Activated CD4-positive, alpha-beta T cell treated with anti-CD3 and anti-CD28 coated beads, Interleukin-2, amount 10 ng/mL, durations not matched to agents 7 days and 5 days (primary cell): ENCODE measurements at regions not wholly inside any gene's neighbourhood (a gene's known extent, or its start where the extent isn't known, plus 50 kb on each side); places are given as distances from the start of the nearest gene placed in this dataset.

Experiments used
- CTCF ChIA-PET: fragments of 350-600 bp; sonication (Branson Sonifier 250); formaldehyde crosslinking; loops from one replicate; lab custom pipeline; 2021; ENCODE audit warnings: antibody characterized with exemption; lab: Charles Lee
- POLR2A ChIA-PET: fragments of 350-600 bp; sonication (Branson Sonifier 250); formaldehyde crosslinking; loops from one replicate; lab custom pipeline; 2021; ENCODE audit warnings: antibody characterized with exemption; lab: Charles Lee
- DNase-seq: peaks from one replicate; pipeline ENCODE4 v3.0.0-alpha.2; 2020
- H3K27ac Mint-ChIP-seq: one replicate; pipeline ENCODE4 v1.8.0; 2021; ENCODE audit warnings: mild to moderate bottlenecking, moderate library complexity, mixed read lengths
- H3K27me3 Mint-ChIP-seq: one replicate; pipeline ENCODE4 v1.8.0; 2021; ENCODE audit warnings: mixed read lengths
- H3K36me3 Mint-ChIP-seq: one replicate; pipeline ENCODE4 v1.8.0; 2021; ENCODE audit warnings: low read depth, mixed read lengths
- H3K4me1 Mint-ChIP-seq: one replicate; pipeline ENCODE4 v1.8.0; 2021; ENCODE audit warnings: mixed read lengths
- H3K4me3 Mint-ChIP-seq: one replicate; pipeline ENCODE4 v1.8.0; 2021; ENCODE audit warnings: mild to moderate bottlenecking, moderate library complexity, mixed read lengths
- H3K9me3 Mint-ChIP-seq: one replicate; pipeline ENCODE4 v1.8.0; 2021; ENCODE audit warnings: mixed read lengths

DNA sequence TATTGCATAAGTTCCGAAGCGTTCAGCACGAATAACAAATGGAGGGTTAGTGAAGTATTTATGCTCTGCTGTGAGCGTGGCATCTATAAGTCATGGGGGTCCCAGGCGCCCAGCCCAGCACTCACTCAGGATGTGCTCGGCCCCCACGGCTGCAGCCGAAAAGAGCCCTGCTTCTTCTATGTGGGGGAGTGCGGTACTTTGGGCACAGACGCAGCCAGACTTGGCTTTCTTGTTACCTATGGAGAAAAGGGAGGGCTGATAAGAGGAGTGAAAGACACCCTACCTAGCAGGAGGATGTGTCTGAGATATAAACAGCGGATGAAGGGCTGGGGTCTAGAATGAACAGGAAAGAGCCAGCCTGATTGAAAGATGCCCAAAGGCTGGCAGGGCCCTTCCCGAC lies 51.4 kb downstream of the MRPL36 start:
- no peaks in the 10 kb centered on the region for H3K36me3 Mint-ChIP-seq
- CTCF ChIA-PET: no interaction called here
- no peak overlapping the region for H3K27ac Mint-ChIP-seq
- H3K4me1 Mint-ChIP-seq: no peaks in the 10 kb centered on the region
- no peak for DNase-seq
- POLR2A ChIA-PET: no interaction called here
- H3K27me3 Mint-ChIP-seq: peaks cover 2% of the 10 kb centered on the region
- H3K4me3 Mint-ChIP-seq: no peak overlapping the region
- H3K9me3 Mint-ChIP-seq: no peaks in the 10 kb centered on the region

DNA sequence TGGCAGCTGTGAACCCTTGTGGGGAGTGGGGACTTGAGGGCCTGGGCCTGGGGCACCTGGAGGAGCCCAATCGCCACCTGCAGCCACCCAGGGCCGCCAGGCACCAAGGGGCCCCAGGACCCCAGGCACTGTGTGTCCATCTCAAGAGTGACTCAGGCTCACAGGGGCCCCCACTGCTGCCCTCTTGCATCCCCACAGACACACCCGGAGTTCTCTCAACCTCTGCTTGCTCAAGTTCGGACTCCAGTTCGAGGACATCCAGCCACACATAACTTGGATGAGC lies 51.9 kb downstream of the MRPL36 start:
- Mint-ChIP-seq H3K27me3 (peaks cover 4% of the 10 kb centered on the region), H3K9me3 (no peaks in the 10 kb centered on the region), H3K27ac (no peak overlapping the region), H3K4me1 (no peaks in the 10 kb centered on the region), H3K36me3 (no peaks in the 10 kb centered on the region), H3K4me3 (no peak overlapping the region)
- POLR2A ChIA-PET: no interaction called here
- CTCF ChIA-PET: no interaction called here
- no peak for DNase-seq

DNA sequence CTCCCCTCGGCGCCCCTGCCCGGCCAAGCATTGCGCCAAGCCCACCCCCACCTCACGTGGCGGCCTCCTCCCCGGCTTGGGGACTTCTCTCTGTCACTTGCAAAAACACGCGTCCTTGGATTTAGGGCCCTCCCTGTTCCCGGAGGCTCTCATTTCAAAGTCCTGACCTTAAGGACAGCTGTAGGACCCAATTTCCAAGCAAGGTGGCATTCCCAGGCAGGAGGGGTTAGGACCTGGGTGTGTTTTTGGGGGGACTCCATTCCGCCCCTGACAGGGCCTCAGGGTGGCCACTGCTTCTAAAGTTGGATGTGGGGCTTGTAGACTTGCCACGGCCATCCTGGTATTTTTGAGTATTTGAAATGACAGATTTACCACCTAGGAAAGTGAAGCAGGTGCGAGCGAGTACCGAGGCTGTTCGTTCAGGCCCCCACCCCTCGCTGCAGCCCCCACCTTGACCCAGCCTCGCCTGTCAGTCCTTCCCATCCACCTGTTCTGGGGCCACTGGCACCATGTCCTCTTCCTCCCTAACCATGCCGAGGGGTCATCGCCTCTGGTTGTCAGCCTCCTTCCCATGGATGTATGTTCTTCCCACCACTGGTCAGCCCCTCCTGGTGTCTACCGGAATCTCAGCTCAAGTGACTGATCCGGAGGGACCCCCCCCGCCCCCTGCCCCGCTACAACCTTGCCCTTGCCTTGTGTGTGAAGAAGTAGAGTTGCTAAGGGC lies 52.4 kb downstream of the MRPL36 start:
- CTCF ChIA-PET: no interaction called here
- no peak overlapping the region for H3K27ac Mint-ChIP-seq

DNA sequence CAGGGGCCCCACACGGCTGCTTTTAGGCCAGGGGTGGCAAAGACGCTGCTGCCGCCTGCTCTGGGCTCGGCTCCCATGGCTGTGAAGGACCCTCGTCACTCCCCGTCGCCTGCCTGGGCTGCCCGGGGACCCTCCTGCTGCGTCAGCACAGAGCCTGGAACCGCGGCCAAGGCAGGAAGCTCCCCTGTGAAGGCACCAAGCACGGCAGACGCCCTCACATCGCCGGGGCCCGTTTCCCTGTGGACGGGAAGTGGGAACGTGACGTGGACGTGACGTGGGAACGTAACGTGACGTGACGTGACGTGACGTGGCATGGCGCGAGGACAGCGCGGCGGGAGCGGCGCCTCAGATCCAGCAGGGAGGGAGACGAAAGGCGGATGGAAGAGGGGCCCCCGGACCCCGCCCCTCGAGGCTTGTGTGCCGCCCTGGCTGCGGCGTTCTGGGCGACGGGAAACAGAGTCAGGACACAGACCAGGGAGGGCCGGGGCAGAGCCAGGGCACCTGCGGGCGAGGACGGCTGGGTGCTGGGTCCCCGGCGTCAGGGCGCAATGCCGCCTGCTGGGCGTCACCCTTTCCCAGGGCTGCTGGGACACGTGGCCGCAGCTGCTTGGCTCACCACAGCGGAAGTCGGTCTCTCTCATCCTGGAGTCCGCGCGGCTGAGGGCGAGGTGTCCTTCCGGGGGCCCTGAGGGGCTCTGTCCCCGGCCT lies 53.1 kb downstream of the MRPL36 start:
- peaks cover 2% of the 10 kb centered on the region for H3K9me3 Mint-ChIP-seq
- CTCF ChIA-PET: no interaction called here

More for the DNA sequence above, 52.4 kb downstream of the MRPL36 start:
- Mint-ChIP-seq H3K36me3 (no peaks in the 10 kb centered on the region), H3K4me3 (no peak overlapping the region), H3K27me3 (peaks cover 8% of the 10 kb centered on the region), H3K4me1 (no peaks in the 10 kb centered on the region), H3K9me3 (no peaks in the 10 kb centered on the region)
- POLR2A ChIA-PET: no interaction called here
- no peak for DNase-seq

DNA sequence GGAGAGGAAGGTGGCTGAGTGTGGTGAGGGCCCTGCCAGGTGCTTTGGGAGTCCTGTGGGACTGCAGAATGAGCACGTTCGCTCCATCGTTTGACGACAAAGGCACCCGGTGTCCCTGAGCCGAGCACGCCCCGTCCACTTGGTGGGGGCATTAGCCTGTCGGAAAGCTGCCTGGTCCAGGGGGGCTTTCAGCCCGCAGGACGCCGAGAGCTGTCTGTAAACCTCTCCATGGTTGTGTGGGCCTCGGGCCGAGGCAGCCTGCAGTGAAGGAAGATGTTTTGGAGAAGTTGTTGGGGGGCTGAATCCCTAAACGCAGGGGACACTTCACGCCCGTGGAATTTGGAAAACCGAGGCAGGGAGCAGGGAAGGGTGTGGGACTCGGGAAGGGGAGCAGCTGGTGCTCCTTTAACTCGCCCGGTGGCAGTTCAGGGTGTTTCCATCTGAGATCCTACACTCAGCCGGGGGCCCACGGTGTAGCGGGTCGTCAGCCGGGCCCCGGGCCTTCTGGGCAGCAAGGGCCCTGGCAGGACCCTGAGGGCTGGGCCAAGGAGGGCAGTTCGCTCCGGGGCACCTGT lies 53.8 kb downstream of the MRPL36 start:
- ChIA-PET POLR2A (no interaction called here), CTCF (no interaction called here)
- Mint-ChIP-seq H3K27me3 (peaks cover 12% of the 10 kb centered on the region), H3K4me1 (no peaks in the 10 kb centered on the region), H3K27ac (no peak overlapping the region), H3K9me3 (peaks cover 3% of the 10 kb centered on the region), H3K36me3 (no peaks in the 10 kb centered on the region), H3K4me3 (no peak overlapping the region)
- DNase-seq: no peak

More for the DNA sequence above, 53.1 kb downstream of the MRPL36 start:
- Mint-ChIP-seq H3K36me3 (no peaks in the 10 kb centered on the region), H3K27me3 (peaks cover 11% of the 10 kb centered on the region), H3K4me3 (no peak overlapping the region), H3K27ac (no peak overlapping the region), H3K4me1 (no peaks in the 10 kb centered on the region)
- no peak for DNase-seq
- POLR2A ChIA-PET: no interaction called here

DNA sequence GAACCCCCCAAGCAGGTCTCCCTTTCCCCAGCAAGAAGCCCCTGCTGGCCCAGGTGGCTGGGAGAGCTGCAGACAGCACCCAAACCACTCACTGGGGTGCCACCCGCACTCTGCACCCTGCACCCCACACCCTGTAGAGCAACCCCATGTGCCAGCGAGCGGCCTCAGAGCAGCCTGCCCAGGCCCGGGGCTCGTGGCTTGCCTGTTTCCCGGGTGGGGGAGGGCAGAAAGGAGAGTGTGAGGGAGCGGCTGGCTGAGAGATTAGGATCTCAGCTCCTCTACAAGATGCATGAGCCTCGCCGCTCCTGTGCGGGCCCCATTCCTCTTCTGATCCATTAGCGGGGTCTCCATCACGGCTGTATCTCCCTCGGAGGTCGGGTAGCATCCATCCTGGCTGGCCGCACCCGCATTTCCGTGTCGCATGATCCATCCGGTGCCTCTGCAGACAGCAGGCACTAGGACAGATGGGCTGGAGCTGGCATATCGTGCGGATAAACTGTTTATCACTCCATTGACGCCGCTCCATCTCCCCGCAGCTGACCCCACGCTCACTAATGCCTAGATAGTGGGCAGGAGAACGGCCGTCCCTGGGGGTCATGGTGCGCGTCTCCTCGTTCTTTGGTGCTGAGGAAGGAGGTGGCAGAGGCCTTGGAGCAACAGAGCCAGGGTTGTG lies 54.4 kb downstream of the MRPL36 start:
- no peaks in the 10 kb centered on the region for H3K4me1 Mint-ChIP-seq
- H3K27ac Mint-ChIP-seq: no peak overlapping the region
- no peak for DNase-seq
- no peaks in the 10 kb centered on the region for H3K36me3 Mint-ChIP-seq
- peaks cover 17% of the 10 kb centered on the region for H3K27me3 Mint-ChIP-seq
- CTCF ChIA-PET: interaction anchor here (0.6 kb wide), 1 partner anchor 14 kb away, joined by 3 read pairs; no protein-coding TSS in a partner anchor
- H3K9me3 Mint-ChIP-seq: peaks cover 4% of the 10 kb centered on the region
- POLR2A ChIA-PET: no interaction called here
- H3K4me3 Mint-ChIP-seq: no peak overlapping the region

DNA sequence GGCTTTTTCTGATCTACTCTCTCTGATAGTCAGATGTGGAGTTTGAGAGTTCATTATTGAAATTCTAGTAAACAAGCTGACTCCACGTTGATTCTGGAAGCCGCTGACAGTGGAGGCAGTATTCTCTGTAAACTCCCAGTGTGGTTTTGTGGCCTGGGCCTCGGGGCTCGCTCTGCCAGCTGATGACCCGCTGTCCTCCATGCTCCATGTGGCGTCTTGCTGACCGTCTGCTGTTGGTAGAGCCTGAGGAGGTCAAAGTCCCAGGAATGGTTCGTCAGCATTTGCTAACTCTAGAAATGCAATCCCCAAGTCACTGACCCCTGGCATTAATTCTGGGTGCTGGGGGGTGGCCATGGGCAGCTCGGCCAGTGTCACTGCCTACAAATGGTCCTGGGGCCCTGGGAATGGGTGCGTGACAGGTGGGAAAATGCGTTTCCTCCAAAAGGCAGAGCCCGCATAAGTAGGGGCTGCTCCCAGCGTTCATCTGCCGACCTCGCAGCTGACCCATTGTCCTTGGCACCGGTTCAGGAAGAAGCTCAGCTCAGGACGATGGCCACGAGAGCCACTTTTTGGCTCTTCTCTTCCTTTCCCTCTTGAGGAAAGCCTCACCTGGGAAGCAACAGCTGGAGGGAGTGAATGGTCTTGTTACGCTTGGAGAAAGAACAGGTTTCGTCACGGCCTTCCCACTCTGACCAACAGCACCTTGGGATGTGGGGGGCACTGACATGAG lies 55.1 kb downstream of the MRPL36 start:
- DNase-seq: no peak
- Mint-ChIP-seq H3K36me3 (no peaks in the 10 kb centered on the region), H3K9me3 (peaks cover 4% of the 10 kb centered on the region), H3K27ac (no peak overlapping the region), H3K4me1 (no peaks in the 10 kb centered on the region), H3K4me3 (no peak overlapping the region), H3K27me3 (peaks cover 17% of the 10 kb centered on the region)
- POLR2A ChIA-PET: no interaction called here
- CTCF ChIA-PET: interaction anchor here (0.6 kb wide), 1 partner anchor 15 kb away, joined by 3 read pairs; no protein-coding TSS in a partner anchor

DNA sequence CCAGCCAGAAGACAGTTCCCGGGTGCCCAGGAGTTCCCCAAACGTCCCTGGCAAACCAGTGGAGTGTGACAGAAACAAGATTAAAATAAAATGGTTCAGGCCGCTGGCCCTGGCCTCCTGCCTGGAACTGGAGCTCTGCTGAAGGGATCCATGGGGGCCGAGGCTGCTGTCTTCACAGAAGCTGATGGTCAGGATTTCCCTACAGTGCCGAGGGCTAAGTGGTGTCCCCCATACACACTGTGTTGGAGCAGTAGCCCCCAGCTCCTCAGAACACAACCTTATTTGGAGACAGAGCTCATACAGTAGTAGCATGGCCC lies 55.9 kb downstream of the MRPL36 start:
- no peaks in the 10 kb centered on the region for H3K36me3 Mint-ChIP-seq
- no peak overlapping the region for H3K4me3 Mint-ChIP-seq
- ChIA-PET POLR2A (no interaction called here), CTCF (no interaction called here)
- no peaks in the 10 kb centered on the region for H3K4me1 Mint-ChIP-seq
- no peak for DNase-seq
- no peak overlapping the region for H3K27ac Mint-ChIP-seq
- H3K9me3 Mint-ChIP-seq: peaks cover 4% of the 10 kb centered on the region
- H3K27me3 Mint-ChIP-seq: peaks cover 23% of the 10 kb centered on the region

DNA sequence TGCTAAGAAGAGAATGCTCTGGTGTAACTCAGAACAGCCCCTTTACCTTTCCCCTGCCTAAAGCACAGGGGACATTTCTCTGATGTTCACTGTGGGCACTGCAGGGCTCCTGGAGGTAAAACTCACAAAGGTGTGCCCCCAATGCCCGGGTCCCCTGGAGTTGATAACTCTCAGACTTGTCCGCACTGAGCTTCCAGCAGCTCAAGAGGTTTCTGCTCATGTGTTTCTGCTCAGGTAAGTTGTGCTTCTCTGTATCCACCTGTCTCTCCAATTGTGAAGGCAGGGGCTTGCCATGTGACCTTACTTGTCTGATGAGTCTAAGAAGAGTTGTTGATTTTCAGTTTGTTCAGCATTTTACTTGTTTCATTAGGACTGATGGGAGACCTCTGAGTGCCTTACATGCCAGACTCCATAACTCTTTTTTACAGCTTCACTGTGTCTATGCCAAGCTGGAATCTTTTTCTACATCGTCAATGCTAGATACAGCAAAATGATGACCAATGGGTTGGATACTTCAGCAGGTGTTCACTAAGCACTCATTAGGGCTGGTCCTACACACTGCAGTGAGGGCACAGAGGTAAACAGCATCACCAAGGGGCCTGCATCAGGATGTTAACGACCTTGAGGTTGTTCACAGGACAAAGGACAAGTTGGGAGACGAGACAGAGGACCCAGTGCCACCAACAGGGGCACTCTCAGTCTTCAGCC lies 56.4 kb downstream of the MRPL36 start:
- H3K9me3 Mint-ChIP-seq: peaks cover 4% of the 10 kb centered on the region

DNA sequence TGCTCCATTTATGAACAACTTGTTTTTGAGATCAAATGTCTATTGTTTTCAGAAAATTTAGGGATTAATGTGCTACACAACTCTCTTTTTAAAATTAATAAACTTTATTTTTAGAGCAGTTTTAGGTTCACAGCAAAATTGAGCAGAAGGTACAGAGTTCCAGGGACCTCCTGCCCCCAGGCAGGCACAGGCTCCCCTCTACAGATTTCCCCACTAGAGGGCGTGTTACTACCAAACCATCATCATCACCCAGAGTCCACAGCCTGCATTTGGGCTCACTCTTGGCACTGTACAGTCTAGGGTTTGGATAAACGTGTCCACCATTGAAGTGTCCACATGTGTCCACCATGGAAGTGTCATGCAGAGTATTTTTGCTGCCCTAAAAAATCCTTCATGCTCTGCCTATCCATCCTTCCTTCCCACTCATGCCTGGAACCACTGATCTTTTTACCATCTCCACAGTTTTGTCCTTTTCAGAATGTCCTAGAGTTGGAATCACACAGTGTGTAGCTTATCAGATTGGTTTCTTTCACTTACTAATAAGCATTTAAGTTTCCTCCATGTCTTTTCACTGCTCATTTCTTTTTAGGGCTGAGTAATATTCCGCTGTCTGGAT lies 61.7 kb downstream of the MRPL36 start:
- POLR2A ChIA-PET: no interaction called here
- H3K27me3 Mint-ChIP-seq: peaks cover 22% of the 10 kb centered on the region
- CTCF ChIA-PET: interaction anchor here (1.4 kb wide), 1 partner anchor 19 kb away, joined by 3 read pairs; no protein-coding TSS in a partner anchor

More for the DNA sequence above, 56.4 kb downstream of the MRPL36 start:
- no peak overlapping the region for H3K27ac Mint-ChIP-seq
- H3K4me1 Mint-ChIP-seq: no peaks in the 10 kb centered on the region
- ChIA-PET CTCF (no interaction called here), POLR2A (no interaction called here)
- DNase-seq: no peak
- H3K4me3 Mint-ChIP-seq: no peak overlapping the region
- H3K36me3 Mint-ChIP-seq: no peaks in the 10 kb centered on the region
- peaks cover 25% of the 10 kb centered on the region for H3K27me3 Mint-ChIP-seq

DNA sequence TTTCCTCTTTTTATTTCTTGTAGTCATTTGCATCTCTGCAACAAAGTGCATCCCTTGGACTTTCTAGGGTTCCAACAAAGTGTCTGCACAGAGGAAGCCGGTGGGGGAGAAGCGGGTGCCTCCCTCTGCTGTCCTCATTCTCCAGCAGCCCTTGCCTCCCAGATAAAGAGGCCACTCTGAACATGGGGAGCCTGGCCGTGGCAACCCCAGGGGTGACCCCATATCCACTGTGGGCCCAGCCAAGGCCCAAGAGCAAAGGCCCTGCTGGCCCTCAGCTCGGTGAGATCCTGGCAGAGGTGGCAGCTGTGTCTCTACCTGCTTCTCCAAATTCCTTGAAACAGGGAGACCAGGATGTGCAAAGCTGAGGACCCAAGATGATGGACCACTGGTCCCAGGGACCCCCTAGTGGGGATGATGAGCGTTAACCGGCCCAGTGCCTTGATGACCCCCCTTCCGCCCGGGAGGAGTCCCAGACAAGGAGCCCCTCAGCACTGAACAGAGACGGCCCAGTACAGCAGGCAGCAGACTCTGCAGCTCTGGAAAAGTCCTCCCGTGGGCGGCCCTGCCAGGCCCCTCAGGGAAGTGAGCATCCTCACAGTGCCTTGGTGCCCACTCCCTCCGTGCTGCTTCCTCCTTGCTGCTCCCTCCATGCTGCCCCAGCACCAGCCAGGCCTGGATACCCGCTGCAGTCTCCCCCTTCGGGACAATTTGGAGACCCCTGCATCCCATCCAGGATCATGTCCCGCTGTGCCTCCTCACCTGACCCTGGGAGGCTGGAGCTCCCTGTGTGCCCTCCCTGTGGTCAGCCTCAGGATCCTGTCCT lies 62.5 kb downstream of the MRPL36 start:
- Mint-ChIP-seq H3K4me3 (no peak overlapping the region), H3K36me3 (no peaks in the 10 kb centered on the region), H3K9me3 (peaks cover 2% of the 10 kb centered on the region), H3K27ac (no peak overlapping the region), H3K4me1 (no peaks in the 10 kb centered on the region), H3K27me3 (peaks cover 17% of the 10 kb centered on the region)
- ChIA-PET CTCF (interaction anchor here (1.4 kb wide), 1 partner anchor 20 kb away, joined by 3 read pairs; no protein-coding TSS in a partner anchor), POLR2A (no interaction called here)
- DNase-seq: no peak

More for the DNA sequence above, 61.7 kb downstream of the MRPL36 start:
- Mint-ChIP-seq H3K4me3 (no peak overlapping the region), H3K27ac (no peak overlapping the region), H3K4me1 (no peaks in the 10 kb centered on the region), H3K36me3 (no peaks in the 10 kb centered on the region), H3K9me3 (peaks cover 4% of the 10 kb centered on the region)
- peak; percentile 67 for DNase-seq
